Breast epithelium (tissue), 4 donors: ENCODE measurements at regions not wholly inside any gene's neighbourhood (a gene's known extent, or its start where the extent isn't known, plus 50 kb on each side); places are given as distances from the start of the nearest gene placed in this dataset.

ENCODE experiments used
- DNase-seq, 2 donors: peaks; one replicate each; pipeline ENCODE4 v3.0.0-alpha.2; 2019; ENCODE audit warnings: low spot score in 2 of 2
- H3K27ac ChIP-seq, 2 donors: fragments of 200-600 bp; sonication (generic) in 1 of 2; one replicate each; pipeline ENCODE4 v1.5.1; 2016 to 2019; ENCODE audit warnings: mild to moderate bottlenecking in 1 of 2
- H3K27me3 ChIP-seq, 2 donors: fragments of 200-600 bp; sonication (generic) in 1 of 2; one replicate each; pipeline versions ENCODE4 v1.5.1 to v1.6.0; 2017 to 2019; ENCODE audit warnings: control low read depth in 1 of 2, mild to moderate bottlenecking in 1 of 2
- H3K36me3 ChIP-seq: fragments of 200-600 bp; one replicate; pipeline ENCODE4 v1.5.1; 2019
- H3K4me1 ChIP-seq, 2 donors: fragments of 200-600 bp; sonication (generic); one replicate each; pipeline ENCODE4 v1.5.1; 2016 to 2019; ENCODE audit warnings: control low read depth in 1 of 2
- H3K4me3 ChIP-seq, 3 donors: fragments of 200-600 bp; sonication (generic); 1 replicate in 2 of 3; 2 replicates in 1 of 3; pipeline ENCODE4 v1.5.1; 2016 to 2019; ENCODE audit warnings: mild to moderate bottlenecking in 3 of 3, moderate library complexity in 2 of 3
- H3K9me3 ChIP-seq, 2 donors: fragments of 200-600 bp; sonication (generic) in 1 of 2; one replicate each; pipeline ENCODE4 v1.5.1; 2016 to 2019; ENCODE audit warnings: control low read depth in 1 of 2
- CTCF ChIP-seq, 3 donors: fragments of 450-650 bp; IDR thresholded peaks; one replicate each; pipeline ENCODE4 v1.5.1; 2016 to 2017; ENCODE audit warnings: antibody characterized with exemption in 3 of 3, mild to moderate bottlenecking in 3 of 3, moderate library complexity in 3 of 3
- POLR2A ChIP-seq: fragments of 450-650 bp; IDR thresholded peaks from one replicate; pipeline ENCODE4 v1.6.1; 2016; ENCODE audit warnings: antibody characterized with exemption, mild to moderate bottlenecking, moderate library complexity
- POLR2AphosphoS5 ChIP-seq, 3 donors: sonication (generic); formaldehyde crosslinking; IDR thresholded peaks; one replicate each; pipeline ENCODE4 v1.6.1; 2017; ENCODE audit warnings: antibody characterized with exemption in 3 of 3
- intact Hi-C: fragments of 100-400 bp; cut with DNase I; formaldehyde crosslinking; loops from one replicate; pipeline ENCODE4 v1.15.1; 2023; ENCODE audit warnings: low total_unique reads

GRCh38 chr6:14674458-14674857, 556.9 kb downstream of the CD83 start:
- Histone ChIP-seq H3K4me1 (no peaks in the 10 kb centered on the region), H3K27ac (no peak overlapping the region), H3K27me3 (no peaks in the 10 kb centered on the region), H3K4me3 (no peak overlapping the region), H3K9me3 (no peaks in the 10 kb centered on the region), H3K36me3 (no peaks in the 10 kb centered on the region)
- DNase-seq: no peak
- TF ChIP-seq POLR2A (no peak), CTCF (IDR thresholded peaks at IDR 0.05) (no peak), POLR2AphosphoS5 (IDR thresholded peaks at IDR 0.05) (no peak)
- intact Hi-C loops: loop anchor here (2.0 kb wide), 1 partner anchor 20 kb away; no protein-coding TSS in a partner anchor

GRCh38 chr6:14674867-14675648, 557.5 kb downstream of the CD83 start:
- no peaks in the 10 kb centered on the region for H3K27me3 ChIP-seq
- H3K36me3 ChIP-seq: no peaks in the 10 kb centered on the region
- no peak for DNase-seq
- TF ChIP-seq POLR2AphosphoS5 (IDR thresholded peaks at IDR 0.05) (no peak), CTCF (IDR thresholded peaks at IDR 0.05) (no peak), POLR2A (no peak)
- H3K4me1 ChIP-seq: no peaks in the 10 kb centered on the region
- intact Hi-C loops: loop anchor here (2.0 kb wide), 1 partner anchor 20 kb away; no protein-coding TSS in a partner anchor
- no peak overlapping the region for H3K4me3 ChIP-seq
- no peak overlapping the region for H3K27ac ChIP-seq
- no peaks in the 10 kb centered on the region for H3K9me3 ChIP-seq

- intact Hi-C loops: no loop called here
- no peaks in the 10 kb centered on the region for H3K27me3 ChIP-seq
- no peaks in the 10 kb centered on the region for H3K36me3 ChIP-seq
- H3K9me3 ChIP-seq: no peaks in the 10 kb centered on the region
- no peaks in the 10 kb centered on the region for H3K4me1 ChIP-seq
- no peak overlapping the region for H3K27ac ChIP-seq
- DNase-seq: no peak
- TF ChIP-seq POLR2AphosphoS5 (IDR thresholded peaks at IDR 0.05): no peak
- no peak for TF ChIP-seq POLR2A
- H3K4me3 ChIP-seq: no peak overlapping the region
Measured at GRCh38 chr6:14676064-14676463, 558.5 kb downstream of the CD83 start.

- DNase-seq: no peak
- no peaks in the 10 kb centered on the region for H3K36me3 ChIP-seq
- intact Hi-C loops: no loop called here
Measured at GRCh38 chr6:14676977-14677781, 559.6 kb downstream of the CD83 start.

More at GRCh38 chr6:14676977-14677781, 559.6 kb downstream of the CD83 start:
- Histone ChIP-seq H3K27ac (no peak overlapping the region), H3K4me3 (no peak overlapping the region), H3K9me3 (no peaks in the 10 kb centered on the region), H3K4me1 (no peaks in the 10 kb centered on the region), H3K27me3 (no peaks in the 10 kb centered on the region)
- no peak for TF ChIP-seq CTCF (IDR thresholded peaks at IDR 0.05)
- TF ChIP-seq POLR2A: no peak
- TF ChIP-seq POLR2AphosphoS5 (IDR thresholded peaks at IDR 0.05): no peak
